ENCODE measurements at regions not wholly inside any gene's neighbourhood (a gene's known extent, or its start where the extent isn't known, plus 50 kb on each side); places are given as distances from the start of the nearest gene placed in this dataset.

GRCh38 chr4:55251896-55252295 is 94.1 kb upstream of the SRD5A3 start:
- TF ChIP-seq POLR2A (IDR thresholded peaks at IDR 0.05) (no peak), EP300 (IDR thresholded peaks at IDR 0.05) (no peak), CTCF (IDR thresholded peaks at IDR 0.05) (no peak), POLR2AphosphoS5 (IDR thresholded peaks at IDR 0.05) (no peak)

GRCh38 chr4:55253948-55254593 is 92.0 kb upstream of the SRD5A3 start:
- Histone ChIP-seq H3K9me3 (no peaks in the 10 kb centered on the region), H3K4me1 (no peaks in the 10 kb centered on the region), H3K36me3 (no peaks in the 10 kb centered on the region), H3K27ac (no peak overlapping the region), H3K4me3 (no peak overlapping the region), H3K27me3 (no peaks in the 10 kb centered on the region)
- DNase-seq (ENCODE audit: low spot score in 2 of 2), result no peak
- TF ChIP-seq POLR2AphosphoS5 (IDR thresholded peaks at IDR 0.05) (no peak), POLR2A (IDR thresholded peaks at IDR 0.05) (no peak), CTCF (IDR thresholded peaks at IDR 0.05) (no peak), EP300 (IDR thresholded peaks at IDR 0.05) (no peak)
- 94% methylated on average over 8 of the region's 8 CpGs for WGBS

More at GRCh38 chr4:55251896-55252295, 94.1 kb upstream of the SRD5A3 start:
- no peak for DNase-seq (ENCODE audit: low spot score in 2 of 2)
- H3K4me1 ChIP-seq, result no peaks in the 10 kb centered on the region
- H3K4me3 ChIP-seq, result no peak overlapping the region
- H3K9me3 ChIP-seq, result no peaks in the 10 kb centered on the region
- H3K27ac ChIP-seq, result no peak overlapping the region
- 88% methylated on average over 5 of the region's 5 CpGs for WGBS
- H3K27me3 ChIP-seq, result no peaks in the 10 kb centered on the region
- no peaks in the 10 kb centered on the region for H3K36me3 ChIP-seq

DNA sequence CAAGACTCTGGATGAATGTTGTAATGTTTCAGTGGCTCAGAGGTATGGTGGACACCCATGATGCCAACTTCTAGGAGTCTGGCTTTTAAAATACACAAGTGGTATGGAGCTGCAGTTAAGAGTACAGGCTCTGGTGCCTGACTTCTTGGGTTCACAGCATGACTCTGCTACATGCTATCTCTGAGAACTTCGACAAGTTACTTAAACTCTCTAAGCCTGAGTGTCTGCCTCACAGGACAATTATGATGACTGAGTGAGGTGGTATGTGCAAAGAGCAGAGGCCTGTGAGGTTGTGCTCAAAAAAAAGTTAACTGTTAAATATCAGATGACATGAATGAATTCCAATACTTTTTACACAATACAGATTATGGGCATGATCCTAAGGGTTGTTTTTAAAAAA is 90.9 kb upstream of the SRD5A3 start:
- Histone ChIP-seq H3K27me3 (no peaks in the 10 kb centered on the region), H3K9me3 (no peaks in the 10 kb centered on the region), H3K4me1 (no peaks in the 10 kb centered on the region), H3K36me3 (no peaks in the 10 kb centered on the region), H3K4me3 (no peak overlapping the region), H3K27ac (no peak overlapping the region)
- DNase-seq (ENCODE audit: low spot score in 2 of 2), result no peak
- 50% methylated on average over 1 of the region's 1 CpG for WGBS
- TF ChIP-seq POLR2AphosphoS5 (IDR thresholded peaks at IDR 0.05), result no peak
- no peak for TF ChIP-seq POLR2A (IDR thresholded peaks at IDR 0.05)
- TF ChIP-seq CTCF (IDR thresholded peaks at IDR 0.05), result no peak
- no peak for TF ChIP-seq EP300 (IDR thresholded peaks at IDR 0.05)

- Histone ChIP-seq H3K27me3 (no peaks in the 10 kb centered on the region), H3K4me3 (no peak overlapping the region), H3K9me3 (no peaks in the 10 kb centered on the region), H3K36me3 (no peaks in the 10 kb centered on the region), H3K27ac (no peak overlapping the region), H3K4me1 (no peaks in the 10 kb centered on the region)
- WGBS, result 56% methylated on average over 6 of the region's 6 CpGs
- no peak for DNase-seq (ENCODE audit: low spot score in 2 of 2)
- TF ChIP-seq POLR2AphosphoS5 (IDR thresholded peaks at IDR 0.05) (no peak), CTCF (IDR thresholded peaks at IDR 0.05) (no peak), EP300 (IDR thresholded peaks at IDR 0.05) (no peak)
Measured at GRCh38 chr4:55256787-55257186, 89.3 kb upstream of the SRD5A3 start.

DNA sequence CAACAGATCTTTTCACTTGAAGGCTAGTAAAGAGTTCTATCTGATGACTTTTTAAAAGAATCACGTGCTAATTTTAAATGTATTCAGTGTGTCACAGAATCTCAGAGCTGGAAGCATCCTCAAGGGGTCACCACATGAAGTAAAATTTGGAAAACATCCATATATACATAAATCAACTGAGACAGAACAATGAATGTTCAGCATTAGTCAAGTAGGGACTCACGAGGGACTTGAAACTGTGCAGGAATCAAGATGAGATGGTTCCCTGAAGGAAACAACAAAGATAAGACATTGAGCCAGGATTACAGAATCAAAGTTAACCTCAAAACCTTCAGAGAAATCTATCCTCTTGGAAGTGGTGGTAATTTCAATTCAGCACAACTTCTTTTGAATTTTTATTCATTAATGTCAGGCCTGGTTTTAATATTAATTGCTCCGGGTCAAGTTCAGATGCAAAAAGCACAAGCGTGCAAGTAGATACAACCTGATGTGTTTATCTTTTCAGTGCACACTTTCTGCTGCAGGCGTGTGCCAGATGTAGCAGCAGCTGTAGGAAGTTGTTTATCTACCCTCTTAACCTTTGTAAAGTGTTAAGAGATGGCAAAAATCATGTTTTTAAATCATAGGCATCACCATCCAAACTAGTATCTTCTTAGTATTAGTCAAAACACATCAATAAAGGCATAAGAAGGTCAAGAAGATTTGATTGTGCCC is 87.7 kb upstream of the SRD5A3 start:
- no peak for DNase-seq (ENCODE audit: low spot score in 2 of 2)
- H3K27ac ChIP-seq, result no peak overlapping the region
- H3K36me3 ChIP-seq, result no peaks in the 10 kb centered on the region
- no peaks in the 10 kb centered on the region for H3K27me3 ChIP-seq
- WGBS, result 63% methylated on average over 5 of the region's 5 CpGs
- no peaks in the 10 kb centered on the region for H3K9me3 ChIP-seq
- no peaks in the 10 kb centered on the region for H3K4me1 ChIP-seq
- H3K4me3 ChIP-seq, result no peak overlapping the region
- TF ChIP-seq POLR2AphosphoS5 (IDR thresholded peaks at IDR 0.05) (no peak), CTCF (IDR thresholded peaks at IDR 0.05) (no peak)
